Activated CD8-positive, alpha-beta T cell treated with anti-CD3 and anti-CD28 coated beads, Interleukin-2, amount 10 ng/mL, durations not matched to agents 7 days and 5 days (primary cell): ENCODE measurements at regions not wholly inside any gene's neighbourhood (a gene's known extent, or its start where the extent isn't known, plus 50 kb on each side); places are given as distances from the start of the nearest gene placed in this dataset.

Experiments
- ATAC-seq: fragments of 150-1000 bp; cut with Tn5 transposase; one replicate; pipeline ENCODE4 v1.10.0; 2021; ENCODE audit warnings: moderate library complexity
- CTCF ChIA-PET: fragments of 350-600 bp; sonication (Branson Sonifier 250); formaldehyde crosslinking; loops from one replicate; lab custom pipeline; 2021; ENCODE audit warnings: antibody characterized with exemption; lab: Charles Lee
- POLR2A ChIA-PET: fragments of 350-600 bp; sonication (Branson Sonifier 250); formaldehyde crosslinking; loops from one replicate; lab custom pipeline; 2021; ENCODE audit warnings: antibody characterized with exemption; lab: Charles Lee
- DNase-seq: peaks from one replicate; pipeline ENCODE4 v3.0.0-alpha.2; 2020
- H3K27ac Mint-ChIP-seq: one replicate; pipeline ENCODE4 v1.8.0; 2021; ENCODE audit warnings: mild to moderate bottlenecking, mixed read lengths
- H3K27me3 Mint-ChIP-seq: one replicate; pipeline ENCODE4 v1.8.0; 2021; ENCODE audit warnings: low read depth, mixed read lengths
- H3K36me3 Mint-ChIP-seq: one replicate; pipeline ENCODE4 v1.8.0; 2021; ENCODE audit warnings: low read depth, mixed read lengths
- H3K4me1 Mint-ChIP-seq: one replicate; pipeline ENCODE4 v1.8.0; 2021; ENCODE audit warnings: low read depth, mixed read lengths
- H3K4me3 Mint-ChIP-seq: one replicate; pipeline ENCODE4 v1.8.0; 2021; ENCODE audit warnings: mild to moderate bottlenecking, mixed read lengths
- H3K9me3 Mint-ChIP-seq: one replicate; pipeline ENCODE4 v1.8.0; 2022; ENCODE audit warnings: mixed read lengths; ENCODE audit not compliant: insufficient read depth

DNA sequence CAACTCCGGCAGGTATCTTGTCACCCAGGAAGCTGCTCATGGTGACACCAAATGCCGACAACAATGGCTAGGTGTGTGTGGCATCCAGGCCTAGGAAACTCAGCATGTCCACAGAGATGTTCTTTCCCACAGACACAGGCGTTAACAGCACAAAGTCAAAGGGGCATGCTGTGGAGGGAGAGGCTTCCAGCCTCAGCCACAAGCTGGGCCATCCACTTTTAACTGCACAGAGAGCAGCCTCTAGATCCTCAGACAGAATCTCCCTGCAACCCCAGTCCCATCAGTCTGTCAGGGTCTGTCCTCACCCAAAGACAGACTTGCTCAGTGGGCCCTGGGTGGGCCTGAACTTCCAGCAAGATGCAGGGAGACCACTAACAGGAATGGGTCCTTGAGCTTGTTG lies 58.5 kb upstream of the BCAR3 start:
- DNase-seq (no peak), ATAC-seq (no peak)
- H3K27ac Mint-ChIP-seq = no peak overlapping the region
- no peak overlapping the region for H3K4me3 Mint-ChIP-seq
- H3K27me3 Mint-ChIP-seq = no peaks in the 10 kb centered on the region
- CTCF ChIA-PET = no interaction called here
- H3K4me1 Mint-ChIP-seq = peaks cover 6% of the 10 kb centered on the region
- no peaks in the 10 kb centered on the region for H3K36me3 Mint-ChIP-seq
- POLR2A ChIA-PET = no interaction called here
- no peaks in the 10 kb centered on the region for H3K9me3 Mint-ChIP-seq

DNA sequence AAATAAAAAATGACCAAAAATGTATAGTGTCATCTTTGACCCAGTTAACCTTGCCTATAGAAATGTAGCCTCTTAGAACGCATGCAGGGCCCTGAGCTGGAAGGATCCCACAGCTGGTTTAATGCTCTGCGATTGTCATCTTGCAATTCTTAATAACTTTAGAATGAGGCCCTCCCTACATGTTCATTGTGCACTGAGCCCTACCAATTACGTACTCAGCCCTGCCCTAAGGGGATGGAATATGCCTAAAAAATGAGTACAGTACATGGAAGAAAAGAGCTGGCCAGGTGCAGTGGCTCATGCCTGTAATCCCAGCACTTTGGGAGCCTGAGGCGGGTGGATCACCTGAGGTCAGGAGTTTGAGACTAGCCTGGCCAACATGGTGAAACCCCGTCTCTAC lies 57.8 kb upstream of the BCAR3 start:
- Mint-ChIP-seq H3K36me3 (no peaks in the 10 kb centered on the region), H3K4me3 (no peak overlapping the region), H3K27me3 (no peaks in the 10 kb centered on the region), H3K27ac (no peak overlapping the region), H3K4me1 (no peaks in the 10 kb centered on the region), H3K9me3 (no peaks in the 10 kb centered on the region)
- ChIA-PET POLR2A (no interaction called here), CTCF (no interaction called here)
- ATAC-seq = no peak
- no peak for DNase-seq

DNA sequence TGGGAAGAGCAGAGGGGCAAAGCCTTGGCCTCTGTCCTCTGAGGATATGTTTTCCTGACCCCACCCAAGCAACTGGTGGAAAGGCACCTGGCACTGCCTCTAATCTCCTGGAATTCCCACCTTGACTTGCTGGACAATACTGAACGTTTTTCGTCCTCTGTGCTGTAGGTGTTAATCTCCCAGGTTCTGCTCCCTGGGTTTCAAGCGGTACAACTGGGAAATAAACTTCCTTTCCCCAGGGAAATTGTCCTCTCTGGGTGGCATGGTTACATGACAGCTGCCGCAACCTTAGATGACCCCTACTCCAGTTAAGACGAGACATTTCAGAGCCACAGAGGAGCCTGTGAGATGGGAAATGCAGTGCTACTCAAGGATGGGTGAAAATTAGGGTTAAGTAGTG lies 57.3 kb upstream of the BCAR3 start:
- CTCF ChIA-PET = no interaction called here
- no peaks in the 10 kb centered on the region for H3K4me1 Mint-ChIP-seq
- no peak for ATAC-seq
- H3K27me3 Mint-ChIP-seq = no peaks in the 10 kb centered on the region
- no peak overlapping the region for H3K4me3 Mint-ChIP-seq
- H3K27ac Mint-ChIP-seq = no peak overlapping the region
- no peaks in the 10 kb centered on the region for H3K36me3 Mint-ChIP-seq
- POLR2A ChIA-PET = no interaction called here
- H3K9me3 Mint-ChIP-seq = no peaks in the 10 kb centered on the region
- no peak for DNase-seq

- no peaks in the 10 kb centered on the region for H3K27me3 Mint-ChIP-seq
- no peak for ATAC-seq
- H3K9me3 Mint-ChIP-seq = no peaks in the 10 kb centered on the region
- no peak for DNase-seq
- POLR2A ChIA-PET = no interaction called here
- no peak overlapping the region for H3K27ac Mint-ChIP-seq
- CTCF ChIA-PET = no interaction called here
- no peaks in the 10 kb centered on the region for H3K36me3 Mint-ChIP-seq
- no peak overlapping the region for H3K4me3 Mint-ChIP-seq
- no peaks in the 10 kb centered on the region for H3K4me1 Mint-ChIP-seq
Observed at GRCh38 chr1:93738075-93738622, 56.5 kb upstream of the BCAR3 start.

GRCh38 chr1:93735722-93736121 lies 54.1 kb upstream of the BCAR3 start:
- ChIA-PET CTCF (interaction anchor here (1.2 to 1.4 kb wide), 3 partner anchors 9 to 76 kb away, joined by 3 to 5 read pairs (median 4); no protein-coding TSS in a partner anchor), POLR2A (interaction anchor here (0.7 kb wide), 1 partner anchor 109 kb away, joined by 3 read pairs; no protein-coding TSS in a partner anchor)
- Mint-ChIP-seq H3K27ac (no peak overlapping the region), H3K4me1 (no peaks in the 10 kb centered on the region), H3K36me3 (no peaks in the 10 kb centered on the region), H3K9me3 (no peaks in the 10 kb centered on the region), H3K4me3 (no peak overlapping the region), H3K27me3 (no peaks in the 10 kb centered on the region)
- no peak for DNase-seq
- no peak for ATAC-seq

DNA sequence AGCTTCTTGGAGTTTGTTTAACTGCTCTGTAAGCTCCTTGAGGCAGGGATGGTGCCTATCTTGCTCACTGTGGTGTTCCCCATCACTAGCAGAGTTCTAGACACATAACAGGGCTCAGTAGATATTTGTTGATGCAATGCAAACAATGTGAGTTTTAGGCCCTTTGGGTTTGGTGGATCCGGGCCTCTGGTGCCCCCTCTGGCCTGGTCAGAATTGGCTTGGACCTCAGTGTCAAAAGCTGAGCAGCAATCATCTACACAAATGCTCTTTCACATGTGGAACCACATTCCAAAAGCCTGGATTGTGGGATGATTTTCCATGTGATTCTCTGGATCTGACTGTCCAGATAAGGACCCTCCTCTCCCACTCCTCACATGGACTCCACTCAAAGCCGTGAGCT lies 53.4 kb upstream of the BCAR3 start:
- H3K27me3 Mint-ChIP-seq = no peaks in the 10 kb centered on the region
- POLR2A ChIA-PET = no interaction called here
- DNase-seq (no peak), ATAC-seq (no peak)
- no peak overlapping the region for H3K4me3 Mint-ChIP-seq
- no peaks in the 10 kb centered on the region for H3K36me3 Mint-ChIP-seq
- H3K9me3 Mint-ChIP-seq = no peaks in the 10 kb centered on the region
- CTCF ChIA-PET = interaction anchor here (1.2 to 1.4 kb wide), 3 partner anchors 8 to 76 kb away, joined by 3 to 5 read pairs (median 4); no protein-coding TSS in a partner anchor
- no peaks in the 10 kb centered on the region for H3K4me1 Mint-ChIP-seq
- H3K27ac Mint-ChIP-seq = no peak overlapping the region

- H3K4me3 Mint-ChIP-seq = no peak overlapping the region
- ChIA-PET CTCF (no interaction called here), POLR2A (no interaction called here)
- no peaks in the 10 kb centered on the region for H3K4me1 Mint-ChIP-seq
- H3K27me3 Mint-ChIP-seq = no peaks in the 10 kb centered on the region
- no peaks in the 10 kb centered on the region for H3K36me3 Mint-ChIP-seq
- DNase-seq (no peak), ATAC-seq (no peak)
- H3K27ac Mint-ChIP-seq = no peak overlapping the region
- H3K9me3 Mint-ChIP-seq = no peaks in the 10 kb centered on the region
Observed at GRCh38 chr1:93733340-93733739, 51.7 kb upstream of the BCAR3 start.

DNA sequence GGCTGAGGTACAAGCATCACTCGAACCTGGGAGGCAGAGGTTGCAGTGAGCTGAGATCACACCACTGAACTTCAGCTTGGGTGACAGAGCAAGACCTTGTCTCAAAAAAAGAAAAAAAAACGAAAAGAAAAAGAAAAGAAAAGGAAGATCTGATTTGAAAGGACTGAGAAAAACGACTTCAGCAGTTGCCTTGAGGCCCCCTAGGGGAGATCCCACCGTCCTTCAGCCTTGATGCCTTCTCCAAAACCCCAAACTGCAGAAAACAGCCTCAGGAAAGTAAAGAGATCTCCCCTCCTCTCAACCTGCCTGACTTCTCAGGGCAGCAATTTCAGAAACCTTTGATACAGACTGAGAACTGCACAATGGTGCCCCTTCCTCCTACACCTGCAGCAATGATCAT lies 50.9 kb upstream of the BCAR3 start:
- Mint-ChIP-seq H3K27ac (no peak overlapping the region), H3K4me3 (no peak overlapping the region), H3K36me3 (no peaks in the 10 kb centered on the region), H3K4me1 (no peaks in the 10 kb centered on the region), H3K27me3 (no peaks in the 10 kb centered on the region), H3K9me3 (no peaks in the 10 kb centered on the region)
- DNase-seq (no peak), ATAC-seq (no peak)
- POLR2A ChIA-PET = no interaction called here
- CTCF ChIA-PET = no interaction called here
